Activated naive CD4-positive, alpha-beta T cell treated with anti-CD3 and anti-CD28 coated beads, Interleukin-2, amount 10 ng/mL, durations not matched to agents 7 days and 5 days (primary cell): ENCODE measurements at regions not wholly inside any gene's neighbourhood (a gene's known extent, or its start where the extent isn't known, plus 50 kb on each side); places are given as distances from the start of the nearest gene placed in this dataset.
"Not testable (repeated sequence)": the region's sequence is repeated elsewhere in the genome, so short reads cannot be mapped to it uniquely, and the experiment has no call there.

Source experiments
- CTCF ChIA-PET: fragments of 350-600 bp; sonication (Branson Sonifier 250); formaldehyde crosslinking; loops from one replicate; lab custom pipeline; 2021; ENCODE audit warnings: antibody characterized with exemption; lab: Charles Lee
- DNase-seq: peaks from one replicate; pipeline ENCODE4 v3.0.0-alpha.2; 2020
- H3K27ac Mint-ChIP-seq: one replicate; pipeline ENCODE4 v1.8.0; 2021; ENCODE audit warnings: mild to moderate bottlenecking, moderate library complexity, mixed read lengths
- H3K27me3 Mint-ChIP-seq: one replicate; pipeline ENCODE4 v1.8.0; 2021; ENCODE audit warnings: mild to moderate bottlenecking, mixed read lengths
- H3K36me3 Mint-ChIP-seq: one replicate; pipeline ENCODE4 v1.8.0; 2021; ENCODE audit warnings: mixed read lengths
- H3K4me1 Mint-ChIP-seq: one replicate; pipeline ENCODE4 v1.8.0; 2021; ENCODE audit warnings: mixed read lengths
- H3K4me3 Mint-ChIP-seq: one replicate; pipeline ENCODE4 v1.8.0; 2021; ENCODE audit warnings: mild to moderate bottlenecking, moderate library complexity, mixed read lengths
- H3K9me3 Mint-ChIP-seq: one replicate; pipeline ENCODE4 v1.8.0; 2021; ENCODE audit warnings: mixed read lengths

GRCh38 chr1:38740487-38740886 lies 119.1 kb downstream of the RRAGC start:
- Mint-ChIP-seq H3K4me1 (no peaks in the 10 kb centered on the region), H3K9me3 (no peaks in the 10 kb centered on the region), H3K36me3 (no peaks in the 10 kb centered on the region), H3K4me3 (no peak overlapping the region), H3K27me3 (peaks cover 3% of the 10 kb centered on the region), H3K27ac (no peak overlapping the region)
- CTCF ChIA-PET, result no interaction called here
- no peak for DNase-seq

DNA sequence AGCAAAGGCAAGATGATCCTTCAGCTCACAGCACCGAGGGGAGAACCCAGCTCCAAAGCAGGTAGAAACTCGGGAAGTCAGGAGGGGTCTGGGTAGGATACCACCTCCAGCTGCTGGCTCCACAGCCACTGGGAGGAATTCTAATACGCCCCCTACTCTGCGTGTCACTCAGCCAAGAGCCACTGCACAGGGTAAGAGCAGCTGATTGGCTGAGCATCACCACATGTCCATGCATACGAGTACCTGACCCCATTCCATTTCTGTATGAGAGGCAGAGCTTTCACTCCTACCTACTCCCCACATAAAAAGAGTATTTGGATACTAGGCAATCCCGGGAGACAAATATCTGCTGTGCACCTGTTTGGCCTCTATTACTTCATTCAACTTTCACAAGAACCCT lies 121.4 kb downstream of the RRAGC start:
- H3K27me3 Mint-ChIP-seq, result peaks cover 3% of the 10 kb centered on the region
- no peaks in the 10 kb centered on the region for H3K4me1 Mint-ChIP-seq
- DNase-seq, result no peak
- CTCF ChIA-PET, result no interaction called here
- no peak overlapping the region for H3K27ac Mint-ChIP-seq
- no peaks in the 10 kb centered on the region for H3K36me3 Mint-ChIP-seq
- no peaks in the 10 kb centered on the region for H3K9me3 Mint-ChIP-seq
- H3K4me3 Mint-ChIP-seq, result no peak overlapping the region

DNA sequence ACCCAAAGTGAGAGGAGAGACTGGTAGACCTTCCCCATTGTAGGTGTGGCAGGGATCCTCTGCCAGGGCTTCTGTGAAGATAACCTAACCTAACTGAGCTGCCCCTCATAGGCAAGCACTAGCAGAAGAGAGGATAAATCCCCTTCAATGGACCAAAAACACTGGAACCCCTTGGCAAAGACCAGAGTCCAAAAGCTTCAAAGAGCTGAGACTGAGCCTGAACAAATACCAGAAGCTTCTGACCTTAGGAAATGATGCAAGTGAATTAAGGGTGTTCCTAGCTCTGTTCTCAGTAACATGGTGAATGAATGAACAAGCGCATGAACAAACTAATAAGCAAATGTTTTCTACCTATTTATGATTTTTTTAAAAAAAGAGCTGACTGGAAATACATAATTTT lies 123.2 kb downstream of the RRAGC start:
- no peaks in the 10 kb centered on the region for H3K9me3 Mint-ChIP-seq
- H3K4me1 Mint-ChIP-seq, result no peaks in the 10 kb centered on the region
- H3K36me3 Mint-ChIP-seq, result no peaks in the 10 kb centered on the region
- H3K4me3 Mint-ChIP-seq, result no peak overlapping the region
- H3K27ac Mint-ChIP-seq, result no peak overlapping the region
- H3K27me3 Mint-ChIP-seq, result peaks cover 7% of the 10 kb centered on the region
- no peak for DNase-seq
- CTCF ChIA-PET, result no interaction called here

- Mint-ChIP-seq H3K36me3 (no peaks in the 10 kb centered on the region), H3K9me3 (no peaks in the 10 kb centered on the region), H3K27ac (no peak overlapping the region), H3K4me3 (no peak overlapping the region), H3K27me3 (peaks cover 7% of the 10 kb centered on the region), H3K4me1 (no peaks in the 10 kb centered on the region)
- no peak for DNase-seq
- CTCF ChIA-PET, result no interaction called here
Observed at GRCh38 chr1:38735651-38736161, 123.9 kb downstream of the RRAGC start.

DNA sequence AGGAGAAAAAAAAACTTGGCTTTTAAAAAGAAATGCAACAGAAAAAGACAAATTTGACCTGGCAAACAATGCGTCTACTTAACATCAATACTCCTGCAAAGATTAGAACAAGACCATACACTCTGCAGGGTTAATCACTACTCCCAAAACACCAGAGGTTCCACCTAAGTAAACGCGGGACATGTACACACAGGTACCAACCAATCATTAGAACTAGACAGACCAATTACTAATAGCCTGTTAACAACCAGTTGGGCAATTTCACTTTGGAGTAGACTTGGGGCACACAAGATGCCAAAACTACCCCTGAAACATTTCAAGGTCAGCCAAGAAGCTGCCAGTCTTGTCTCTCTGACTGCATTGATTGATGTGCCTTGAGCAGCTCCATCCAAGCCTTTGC lies 125.8 kb downstream of the RRAGC start:
- Mint-ChIP-seq H3K4me3 (no peak overlapping the region), H3K27ac (no peak overlapping the region), H3K27me3 (peaks cover 26% of the 10 kb centered on the region), H3K36me3 (no peaks in the 10 kb centered on the region), H3K4me1 (no peaks in the 10 kb centered on the region), H3K9me3 (no peaks in the 10 kb centered on the region)
- CTCF ChIA-PET, result no interaction called here
- no peak for DNase-seq

DNA sequence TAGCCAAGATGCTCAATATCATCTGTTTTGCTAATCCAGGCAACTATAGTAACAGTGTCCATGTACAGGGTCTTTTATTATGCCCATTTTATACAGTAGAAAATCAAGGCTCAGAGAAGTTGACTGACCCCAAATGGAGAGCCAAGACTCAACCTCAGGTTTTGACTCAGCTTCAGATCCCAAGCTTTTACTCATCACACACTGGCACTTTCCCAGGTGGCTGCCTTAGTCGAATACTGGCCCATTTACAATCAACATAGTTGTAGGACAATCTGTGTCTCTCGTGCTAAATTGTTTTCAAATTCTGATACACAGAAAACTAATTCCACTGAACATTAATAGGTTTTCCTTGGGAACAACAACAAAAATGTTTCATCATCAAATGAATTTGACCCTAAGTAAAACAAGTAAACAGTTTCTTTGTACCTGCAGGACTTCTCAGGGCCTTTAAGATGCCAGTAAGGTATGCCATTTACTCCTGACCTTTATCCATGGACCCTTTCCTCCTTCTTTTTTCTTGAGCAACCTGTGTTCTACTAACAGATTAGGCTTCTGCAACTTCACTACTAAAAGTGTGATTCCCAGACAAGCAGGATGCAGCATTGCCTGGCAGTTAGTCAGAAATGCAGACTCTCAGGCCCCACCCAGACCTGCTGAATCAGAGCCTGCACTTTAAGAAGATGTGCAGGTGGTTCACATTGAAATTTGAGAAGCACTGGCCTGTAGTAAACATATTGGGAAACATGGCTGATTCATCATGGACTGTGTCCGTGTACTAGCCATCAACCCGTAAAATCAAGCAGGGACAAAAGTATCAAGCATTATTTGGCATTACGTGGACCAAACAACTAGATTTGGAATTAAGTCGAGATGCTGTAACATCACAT lies 128.8 kb downstream of the RRAGC start:
- no peaks in the 10 kb centered on the region for H3K36me3 Mint-ChIP-seq

GRCh38 chr1:38728585-38728908 lies 131.0 kb downstream of the RRAGC start:
- Mint-ChIP-seq H3K27ac (no peak overlapping the region), H3K4me3 (no peak overlapping the region), H3K9me3 (no peaks in the 10 kb centered on the region), H3K36me3 (no peaks in the 10 kb centered on the region), H3K4me1 (no peaks in the 10 kb centered on the region), H3K27me3 (peaks cover 57% of the 10 kb centered on the region)
- CTCF ChIA-PET, result no interaction called here
- DNase-seq, result no peak

More for the DNA sequence above, 128.8 kb downstream of the RRAGC start:
- DNase-seq, result no peak
- Mint-ChIP-seq H3K4me3 (no peak overlapping the region), H3K4me1 (no peaks in the 10 kb centered on the region), H3K9me3 (no peaks in the 10 kb centered on the region), H3K27ac (no peak overlapping the region), H3K27me3 (peaks cover 50% of the 10 kb centered on the region)
- CTCF ChIA-PET, result no interaction called here

DNA sequence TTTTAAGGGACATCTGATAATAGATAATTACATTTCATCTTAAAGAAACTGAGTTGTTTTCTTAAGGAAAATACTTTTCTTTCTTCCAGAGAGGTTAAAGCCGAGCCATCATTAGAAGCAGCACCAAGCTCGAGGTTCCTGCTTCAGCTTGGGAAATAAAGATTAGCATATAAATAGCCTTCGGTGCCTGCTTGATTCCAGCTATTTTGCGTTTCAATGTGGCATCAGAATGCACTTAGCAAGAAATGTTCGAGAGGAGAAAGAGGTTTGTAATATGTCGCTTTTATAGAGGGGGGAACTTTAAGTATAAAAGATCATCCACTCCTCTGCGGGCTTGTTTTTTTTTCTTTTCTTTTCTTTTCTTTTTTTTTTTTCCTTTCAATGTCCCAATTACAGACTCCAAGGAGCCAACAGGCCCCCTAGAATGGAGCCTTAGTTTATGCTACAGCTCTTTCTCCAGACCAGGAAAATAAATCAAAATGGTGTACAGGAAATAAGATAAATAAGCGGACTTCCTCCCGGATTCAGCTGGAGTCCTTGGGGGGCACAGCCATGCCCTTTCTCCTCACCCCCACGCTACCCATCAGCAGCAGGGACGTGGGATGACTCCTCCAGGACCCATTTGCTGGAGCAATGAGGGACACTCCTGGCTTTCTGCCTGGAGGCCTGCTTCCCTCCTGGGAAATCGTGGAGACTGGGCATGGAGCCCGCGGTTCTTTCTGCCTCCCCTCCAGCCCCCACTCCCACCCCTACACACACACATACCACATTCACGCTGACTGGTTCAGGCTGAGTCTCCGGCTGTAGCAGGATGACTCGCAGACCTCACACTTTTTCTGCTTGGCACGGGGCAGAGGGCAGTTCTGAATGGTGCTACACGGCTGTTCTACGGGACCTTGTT lies 131.6 kb downstream of the RRAGC start:
- Mint-ChIP-seq H3K27ac (no peak overlapping the region), H3K27me3 (peaks cover 63% of the 10 kb centered on the region), H3K36me3 (no peaks in the 10 kb centered on the region), H3K4me1 (no peaks in the 10 kb centered on the region), H3K9me3 (no peaks in the 10 kb centered on the region), H3K4me3 (no peak overlapping the region)
- CTCF ChIA-PET, result no interaction called here
- DNase-seq, result no peak

GRCh38 chr1:38725321-38725961 lies 134.1 kb downstream of the RRAGC start:
- H3K4me1 Mint-ChIP-seq, H3K4me3 Mint-ChIP-seq, DNase-seq, CTCF ChIA-PET, H3K36me3 Mint-ChIP-seq, H3K9me3 Mint-ChIP-seq, H3K27ac Mint-ChIP-seq: not testable (repeated sequence)
- H3K27me3 Mint-ChIP-seq, result peaks cover 70% of the 10 kb centered on the region

DNA sequence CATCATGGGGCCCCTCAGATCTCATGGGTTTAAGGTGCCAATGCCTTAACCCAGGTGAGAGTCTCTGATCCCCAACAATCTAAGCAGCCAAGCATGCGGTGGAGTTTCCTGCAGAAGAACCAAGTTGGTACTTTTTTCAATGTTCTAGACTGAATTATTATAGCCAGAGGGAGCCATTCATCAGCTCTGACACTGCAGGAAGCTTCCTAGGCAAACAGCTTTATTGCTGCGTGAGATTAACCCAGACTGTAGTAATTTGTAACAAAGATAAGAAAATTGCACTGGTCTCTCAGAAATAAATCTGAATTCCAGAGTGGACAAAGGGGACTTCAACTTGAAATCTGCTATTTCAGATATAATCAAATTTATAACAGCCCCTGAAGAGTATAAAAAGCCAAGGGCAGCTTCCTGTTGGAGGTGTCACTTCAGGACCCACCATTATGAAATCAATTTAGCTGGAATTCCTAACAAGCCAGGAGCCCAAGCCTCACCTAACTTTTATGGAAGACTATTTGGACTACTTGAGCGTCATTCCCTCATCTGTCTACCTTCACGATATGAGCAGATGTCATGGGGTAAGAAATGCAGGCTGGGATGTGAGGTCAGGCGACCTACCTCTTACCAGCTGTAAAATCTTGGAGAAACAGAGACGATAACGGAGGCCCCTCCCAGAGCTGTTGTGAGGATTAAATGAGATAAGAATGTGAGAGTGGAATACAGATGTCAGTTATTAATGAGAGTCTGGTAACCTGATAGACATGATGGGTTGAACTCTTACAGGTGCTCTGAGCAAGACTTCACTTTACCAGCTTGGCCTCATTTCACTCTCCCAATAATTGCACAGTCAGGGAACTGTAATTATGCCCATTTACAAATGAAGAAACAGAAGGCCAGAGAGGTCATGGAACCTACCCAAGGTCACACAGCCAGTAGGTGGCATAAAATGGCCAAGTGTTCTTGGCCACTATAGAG lies 135.1 kb downstream of the RRAGC start:
- CTCF ChIA-PET, result no interaction called here
- H3K9me3 Mint-ChIP-seq, result no peaks in the 10 kb centered on the region
- no peak overlapping the region for H3K27ac Mint-ChIP-seq
- peaks cover 62% of the 10 kb centered on the region for H3K27me3 Mint-ChIP-seq
- no peak overlapping the region for H3K4me3 Mint-ChIP-seq
- no peaks in the 10 kb centered on the region for H3K36me3 Mint-ChIP-seq
- H3K4me1 Mint-ChIP-seq, result no peaks in the 10 kb centered on the region
- no peak for DNase-seq

DNA sequence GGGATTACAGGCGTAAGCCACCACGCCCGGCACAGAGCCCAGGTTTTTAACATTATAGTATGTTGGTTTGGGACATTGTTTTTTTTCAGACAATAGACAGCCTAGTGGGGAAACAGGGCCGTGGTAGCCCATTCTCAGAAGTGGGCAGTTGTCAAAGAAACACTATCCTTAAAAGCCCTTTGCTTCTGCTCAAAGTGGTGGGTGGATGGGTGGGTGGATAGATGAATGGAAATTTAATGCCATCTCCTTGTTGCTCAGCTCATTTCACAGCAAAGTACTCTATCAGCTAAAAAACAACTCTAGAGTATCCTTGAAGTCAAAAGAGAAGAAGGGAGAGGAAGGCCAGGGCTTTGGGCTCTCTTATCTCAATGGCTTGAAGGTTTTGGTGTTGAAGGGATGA lies 137.8 kb downstream of the RRAGC start:
- no peak overlapping the region for H3K27ac Mint-ChIP-seq
- no peaks in the 10 kb centered on the region for H3K36me3 Mint-ChIP-seq
- H3K4me3 Mint-ChIP-seq, result no peak overlapping the region
- H3K9me3 Mint-ChIP-seq, result no peaks in the 10 kb centered on the region
- no peak for DNase-seq
- CTCF ChIA-PET, result no interaction called here
- H3K27me3 Mint-ChIP-seq, result peaks cover 40% of the 10 kb centered on the region
- no peaks in the 10 kb centered on the region for H3K4me1 Mint-ChIP-seq

DNA sequence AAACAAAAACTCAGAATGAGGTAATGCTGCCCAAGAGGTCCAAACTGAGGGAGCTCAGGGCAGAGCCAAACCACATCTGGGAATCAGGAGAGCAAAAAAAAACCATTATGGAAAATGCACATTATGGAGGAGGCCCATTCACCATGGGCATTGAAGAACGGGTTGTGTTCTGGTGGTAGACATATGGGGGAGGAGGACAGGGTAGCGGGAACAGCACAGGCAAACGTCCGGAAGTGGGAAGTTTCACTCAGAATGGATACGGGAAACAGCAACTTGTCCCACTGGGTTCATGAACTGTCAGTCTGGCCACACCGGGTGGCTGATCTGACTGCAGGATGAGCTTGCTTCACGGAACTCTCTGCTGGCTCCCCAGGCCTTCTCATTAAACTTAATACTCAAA lies 139.7 kb downstream of the RRAGC start:
- Mint-ChIP-seq H3K27ac (no peak overlapping the region), H3K9me3 (no peaks in the 10 kb centered on the region), H3K4me1 (no peaks in the 10 kb centered on the region), H3K27me3 (peaks cover 27% of the 10 kb centered on the region), H3K36me3 (no peaks in the 10 kb centered on the region), H3K4me3 (no peak overlapping the region)
- CTCF ChIA-PET, result no interaction called here
- DNase-seq, result no peak

GRCh38 chr1:38718031-38718430 lies 141.5 kb downstream of the RRAGC start:
- no peak overlapping the region for H3K27ac Mint-ChIP-seq
- DNase-seq, result no peak
- H3K4me1 Mint-ChIP-seq, result no peaks in the 10 kb centered on the region
- H3K9me3 Mint-ChIP-seq, result no peaks in the 10 kb centered on the region
- CTCF ChIA-PET, result no interaction called here
- no peak overlapping the region for H3K4me3 Mint-ChIP-seq
- H3K27me3 Mint-ChIP-seq, result peaks cover 20% of the 10 kb centered on the region
- no peaks in the 10 kb centered on the region for H3K36me3 Mint-ChIP-seq
